Esophagus squamous epithelium (tissue), 4 donors: ENCODE measurements at regions not wholly inside any gene's neighbourhood (a gene's known extent, or its start where the extent isn't known, plus 50 kb on each side); places are given as distances from the start of the nearest gene placed in this dataset.

Experiments
- POLR2A ChIP-seq, 4 donors: fragments of 450-650 bp; IDR thresholded peaks; one replicate each; pipeline ENCODE4 v1.6.1; 2017; ENCODE audit warnings: antibody characterized with exemption in 4 of 4, mild to moderate bottlenecking in 4 of 4, moderate library complexity in 3 of 4
- TF ChIP-seq, protein P1 (sequence below), 6 experiments: fragments of 450-650 bp in 4 of 6; fragments of 200-600 bp in 2 of 6; sonication (generic) in 2 of 6; IDR thresholded peaks; one replicate each; pipeline ENCODE4 v1.5.1; 2016 to 2019; ENCODE audit warnings: antibody characterized with exemption in 6 of 6, mild to moderate bottlenecking in 4 of 6, moderate library complexity in 4 of 6

GRCh38 chr10:23869548-23869947 is 339.4 kb upstream of the KIAA1217 start:
- TF ChIP-seq, protein P1, sequence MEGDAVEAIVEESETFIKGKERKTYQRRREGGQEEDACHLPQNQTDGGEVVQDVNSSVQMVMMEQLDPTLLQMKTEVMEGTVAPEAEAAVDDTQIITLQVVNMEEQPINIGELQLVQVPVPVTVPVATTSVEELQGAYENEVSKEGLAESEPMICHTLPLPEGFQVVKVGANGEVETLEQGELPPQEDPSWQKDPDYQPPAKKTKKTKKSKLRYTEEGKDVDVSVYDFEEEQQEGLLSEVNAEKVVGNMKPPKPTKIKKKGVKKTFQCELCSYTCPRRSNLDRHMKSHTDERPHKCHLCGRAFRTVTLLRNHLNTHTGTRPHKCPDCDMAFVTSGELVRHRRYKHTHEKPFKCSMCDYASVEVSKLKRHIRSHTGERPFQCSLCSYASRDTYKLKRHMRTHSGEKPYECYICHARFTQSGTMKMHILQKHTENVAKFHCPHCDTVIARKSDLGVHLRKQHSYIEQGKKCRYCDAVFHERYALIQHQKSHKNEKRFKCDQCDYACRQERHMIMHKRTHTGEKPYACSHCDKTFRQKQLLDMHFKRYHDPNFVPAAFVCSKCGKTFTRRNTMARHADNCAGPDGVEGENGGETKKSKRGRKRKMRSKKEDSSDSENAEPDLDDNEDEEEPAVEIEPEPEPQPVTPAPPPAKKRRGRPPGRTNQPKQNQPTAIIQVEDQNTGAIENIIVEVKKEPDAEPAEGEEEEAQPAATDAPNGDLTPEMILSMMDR (IDR thresholded peaks at IDR 0.05), result no peak
- TF ChIP-seq POLR2A (IDR thresholded peaks at IDR 0.05), result no peak
